Calu3 (cell line): ENCODE measurements at regions not wholly inside any gene's neighbourhood (a gene's known extent, or its start where the extent isn't known, plus 50 kb on each side); places are given as distances from the start of the nearest gene placed in this dataset.
A peak's percentile ranks its signal among the peaks of the same experiment; 100 is the strongest.

Experiments
- BruUV-seq: library from RNA; stranded (reverse); fragments of 400-500 nt; replicated peaks from 2 replicates; lab custom pipeline; 2021; lab: Mats Ljungman, UMichigan
- CTCF ChIA-PET: fragments of 300-600 bp; sonication (Branson Sonifier 250); formaldehyde crosslinking; loops from one replicate; lab custom pipeline; 2022; ENCODE audit warnings: antibody characterized with exemption; lab: Charles Lee
- DNase-seq: peaks from one replicate; pipeline ENCODE4 v3.0.0; 2022
- H3K27ac Mint-ChIP-seq: one replicate; pipeline ENCODE4 v1.8.0; 2022; ENCODE audit warnings: mixed read lengths; ENCODE audit not compliant: unreplicated experiment
- H3K27me3 Mint-ChIP-seq: one replicate; pipeline ENCODE4 v1.8.0; 2022; ENCODE audit warnings: mixed read lengths; ENCODE audit not compliant: unreplicated experiment
- H3K36me3 Mint-ChIP-seq: one replicate; pipeline ENCODE4 v1.8.0; 2022; ENCODE audit warnings: mild to moderate bottlenecking, moderate library complexity, mixed read lengths; ENCODE audit not compliant: insufficient read depth, unreplicated experiment
- H3K4me1 Mint-ChIP-seq: one replicate; pipeline ENCODE4 v1.8.0; 2022; ENCODE audit warnings: mild to moderate bottlenecking, low read depth, mixed read lengths; ENCODE audit not compliant: unreplicated experiment
- H3K4me3 Mint-ChIP-seq: one replicate; pipeline ENCODE4 v1.8.0; 2022; ENCODE audit warnings: mild to moderate bottlenecking, low read depth, moderate library complexity, mixed read lengths; ENCODE audit not compliant: unreplicated experiment
- H3K9me3 Mint-ChIP-seq: one replicate; pipeline ENCODE4 v1.8.0; 2022; ENCODE audit warnings: low read depth, mixed read lengths; ENCODE audit not compliant: unreplicated experiment
- intact Hi-C: fragments of 100-400 bp; cut with micrococcal nuclease; formaldehyde crosslinking; loops from one replicate; pipeline ENCODE4 v1.10.0; 2022; ENCODE audit not compliant: unreplicated experiment
- TF ChIP-seq, protein P1 (sequence below): fragments of 200-600 bp; IDR thresholded peaks from one replicate; pipeline ENCODE4 v1.8.0; 2022; ENCODE audit warnings: antibody characterized with exemption; ENCODE audit not compliant: unreplicated experiment

DNA sequence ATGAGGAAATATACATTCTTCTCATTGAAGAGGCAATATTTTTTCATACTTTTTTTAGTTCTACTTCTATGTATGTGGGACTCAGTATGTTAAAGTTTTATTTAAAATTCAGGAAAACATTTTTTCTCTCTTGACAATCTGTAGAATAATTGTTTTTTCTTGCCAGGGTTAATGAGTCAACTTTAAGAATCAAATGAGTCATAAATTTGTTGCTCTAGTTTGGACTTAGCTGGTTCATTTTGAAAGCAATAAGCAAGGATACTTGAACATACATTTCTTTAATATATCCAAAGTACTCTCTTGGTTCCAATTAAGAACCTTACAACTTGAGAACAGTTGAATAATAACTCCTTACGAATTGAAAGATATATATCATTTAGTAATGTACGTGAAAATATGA is 1145.3 kb upstream of the B3GALT2 start:
- TF ChIP-seq, protein P1, sequence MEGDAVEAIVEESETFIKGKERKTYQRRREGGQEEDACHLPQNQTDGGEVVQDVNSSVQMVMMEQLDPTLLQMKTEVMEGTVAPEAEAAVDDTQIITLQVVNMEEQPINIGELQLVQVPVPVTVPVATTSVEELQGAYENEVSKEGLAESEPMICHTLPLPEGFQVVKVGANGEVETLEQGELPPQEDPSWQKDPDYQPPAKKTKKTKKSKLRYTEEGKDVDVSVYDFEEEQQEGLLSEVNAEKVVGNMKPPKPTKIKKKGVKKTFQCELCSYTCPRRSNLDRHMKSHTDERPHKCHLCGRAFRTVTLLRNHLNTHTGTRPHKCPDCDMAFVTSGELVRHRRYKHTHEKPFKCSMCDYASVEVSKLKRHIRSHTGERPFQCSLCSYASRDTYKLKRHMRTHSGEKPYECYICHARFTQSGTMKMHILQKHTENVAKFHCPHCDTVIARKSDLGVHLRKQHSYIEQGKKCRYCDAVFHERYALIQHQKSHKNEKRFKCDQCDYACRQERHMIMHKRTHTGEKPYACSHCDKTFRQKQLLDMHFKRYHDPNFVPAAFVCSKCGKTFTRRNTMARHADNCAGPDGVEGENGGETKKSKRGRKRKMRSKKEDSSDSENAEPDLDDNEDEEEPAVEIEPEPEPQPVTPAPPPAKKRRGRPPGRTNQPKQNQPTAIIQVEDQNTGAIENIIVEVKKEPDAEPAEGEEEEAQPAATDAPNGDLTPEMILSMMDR, result no peak
- DNase-seq, result no peak
- Mint-ChIP-seq H3K4me1 (no peaks in the 10 kb centered on the region), H3K4me3 (no peak overlapping the region), H3K27me3 (no peaks in the 10 kb centered on the region), H3K36me3 (no peaks in the 10 kb centered on the region), H3K9me3 (no peaks in the 10 kb centered on the region), H3K27ac (no peak overlapping the region)
- CTCF ChIA-PET, result interaction anchor here (0.6 kb wide), 1 partner anchor 14 kb away, joined by 3 read pairs; no protein-coding TSS in a partner anchor
- intact Hi-C loops, result no loop called here
- no TSS peak for BruUV-seq

DNA sequence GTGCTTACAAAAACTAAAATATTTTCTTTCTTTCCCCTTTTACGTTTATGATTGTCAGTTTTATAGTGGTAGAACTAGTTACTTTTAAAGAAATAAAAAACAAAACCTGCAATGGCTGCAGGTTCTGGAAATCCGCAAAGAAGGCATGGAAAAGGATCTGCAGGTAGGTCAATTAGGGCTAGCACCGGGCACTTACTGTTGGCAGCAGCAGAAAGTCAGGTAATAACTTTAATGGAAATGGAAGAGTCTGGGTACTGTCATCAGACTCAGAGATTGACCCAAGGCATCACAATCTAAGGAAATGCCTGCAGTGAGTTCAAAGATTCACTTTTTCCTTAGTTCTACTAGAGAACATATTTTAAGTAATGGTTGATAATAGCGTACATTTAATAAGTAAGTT is 1136.3 kb upstream of the B3GALT2 start:
- intact Hi-C loops, result no loop called here
- no peak for DNase-seq
- H3K4me1 Mint-ChIP-seq, result no peaks in the 10 kb centered on the region
- H3K9me3 Mint-ChIP-seq, result no peaks in the 10 kb centered on the region
- TF ChIP-seq, protein P1, result no peak
- H3K27ac Mint-ChIP-seq, result no peak overlapping the region
- CTCF ChIA-PET, result no interaction called here
- no peaks in the 10 kb centered on the region for H3K36me3 Mint-ChIP-seq
- BruUV-seq, result no TSS peak
- H3K4me3 Mint-ChIP-seq, result no peak overlapping the region
- H3K27me3 Mint-ChIP-seq, result no peaks in the 10 kb centered on the region

DNA sequence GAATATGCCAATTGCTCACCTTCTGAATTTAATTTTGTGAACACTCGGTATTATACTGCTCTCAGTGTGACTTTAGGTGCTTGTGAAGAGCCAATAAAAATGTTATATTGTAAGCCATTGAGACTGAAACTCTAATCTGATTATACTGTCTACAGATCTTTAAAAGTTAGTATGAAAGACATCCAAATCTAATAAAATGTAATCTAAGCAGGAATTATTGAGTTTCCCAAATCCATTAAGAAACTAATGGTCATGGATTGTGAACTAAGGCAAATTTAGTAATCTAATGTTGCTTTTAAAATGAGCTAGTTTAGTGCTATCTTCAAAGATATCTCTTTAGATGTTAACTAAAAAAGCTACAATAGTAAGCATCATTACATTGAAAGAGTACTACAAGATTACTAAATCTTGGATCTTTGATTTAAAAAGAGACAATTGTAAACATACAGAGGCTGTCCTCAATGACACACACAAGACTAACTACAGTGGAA is 1132.4 kb upstream of the B3GALT2 start:
- H3K4me1 Mint-ChIP-seq, result no peaks in the 10 kb centered on the region
- DNase-seq, result no peak
- H3K27ac Mint-ChIP-seq, result no peak overlapping the region
- H3K27me3 Mint-ChIP-seq, result no peaks in the 10 kb centered on the region
- TF ChIP-seq, protein P1, result no peak
- BruUV-seq, result no TSS peak
- no peaks in the 10 kb centered on the region for H3K36me3 Mint-ChIP-seq
- intact Hi-C loops, result no loop called here
- H3K9me3 Mint-ChIP-seq, result no peaks in the 10 kb centered on the region
- CTCF ChIA-PET, result no interaction called here
- H3K4me3 Mint-ChIP-seq, result no peak overlapping the region

DNA sequence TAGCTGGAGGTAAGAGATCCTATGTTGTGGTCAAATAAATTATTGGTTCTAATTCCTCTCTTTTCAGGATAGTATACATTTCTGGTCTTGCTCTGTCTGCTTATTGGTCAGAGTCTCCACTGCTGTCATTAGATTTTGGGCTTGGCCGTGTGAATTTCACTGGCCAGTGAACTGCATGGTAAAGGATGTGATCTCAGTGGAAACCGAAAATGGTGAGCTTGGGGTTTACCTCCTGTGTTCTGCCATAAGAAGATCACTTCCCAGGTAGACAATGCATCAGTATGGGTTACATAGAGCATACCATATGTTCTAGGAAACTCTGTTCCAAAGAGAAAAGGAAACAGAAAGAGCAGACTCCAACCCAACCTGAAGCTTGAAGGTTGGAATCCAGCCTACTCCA is 1123.3 kb upstream of the B3GALT2 start:
- TF ChIP-seq, protein P1, result no peak
- intact Hi-C loops, result no loop called here
- CTCF ChIA-PET, result no interaction called here
- Mint-ChIP-seq H3K4me3 (no peak overlapping the region), H3K27me3 (no peaks in the 10 kb centered on the region), H3K27ac (peak overlapping the region; percentile 61), H3K9me3 (no peaks in the 10 kb centered on the region), H3K36me3 (no peaks in the 10 kb centered on the region), H3K4me1 (peaks cover 11% of the 10 kb centered on the region)
- no TSS peak for BruUV-seq
- no peak for DNase-seq
